Epithelial cell of proximal tubule (primary cell): ENCODE measurements at regions not wholly inside any gene's neighbourhood (a gene's known extent, or its start where the extent isn't known, plus 50 kb on each side); places are given as distances from the start of the nearest gene placed in this dataset.

Experiments used
- DNase-seq: peaks from one replicate; pipeline ENCODE4 v3.0.0-alpha.2; 2011; ENCODE audit warnings: low read depth
- H3K4me3 ChIP-seq: 2 replicates; pipeline ENCODE4 v1.5.1; 2011; ENCODE audit warnings: low read depth, mild to moderate bottlenecking, low read length
- TF ChIP-seq, protein P1 (sequence below): conservative IDR thresholded peaks from 2 replicates; pipeline ENCODE4 v1.5.1; 2012; ENCODE audit warnings: low read depth, mild to moderate bottlenecking, low read length

GRCh38 chr22:49380095-49380827 is 447.4 kb downstream of the BRD1 start:
- DNase-seq, result no peak
- TF ChIP-seq, protein P1, sequence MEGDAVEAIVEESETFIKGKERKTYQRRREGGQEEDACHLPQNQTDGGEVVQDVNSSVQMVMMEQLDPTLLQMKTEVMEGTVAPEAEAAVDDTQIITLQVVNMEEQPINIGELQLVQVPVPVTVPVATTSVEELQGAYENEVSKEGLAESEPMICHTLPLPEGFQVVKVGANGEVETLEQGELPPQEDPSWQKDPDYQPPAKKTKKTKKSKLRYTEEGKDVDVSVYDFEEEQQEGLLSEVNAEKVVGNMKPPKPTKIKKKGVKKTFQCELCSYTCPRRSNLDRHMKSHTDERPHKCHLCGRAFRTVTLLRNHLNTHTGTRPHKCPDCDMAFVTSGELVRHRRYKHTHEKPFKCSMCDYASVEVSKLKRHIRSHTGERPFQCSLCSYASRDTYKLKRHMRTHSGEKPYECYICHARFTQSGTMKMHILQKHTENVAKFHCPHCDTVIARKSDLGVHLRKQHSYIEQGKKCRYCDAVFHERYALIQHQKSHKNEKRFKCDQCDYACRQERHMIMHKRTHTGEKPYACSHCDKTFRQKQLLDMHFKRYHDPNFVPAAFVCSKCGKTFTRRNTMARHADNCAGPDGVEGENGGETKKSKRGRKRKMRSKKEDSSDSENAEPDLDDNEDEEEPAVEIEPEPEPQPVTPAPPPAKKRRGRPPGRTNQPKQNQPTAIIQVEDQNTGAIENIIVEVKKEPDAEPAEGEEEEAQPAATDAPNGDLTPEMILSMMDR, result no peak
- H3K4me3 ChIP-seq, result no peak overlapping the region

DNA sequence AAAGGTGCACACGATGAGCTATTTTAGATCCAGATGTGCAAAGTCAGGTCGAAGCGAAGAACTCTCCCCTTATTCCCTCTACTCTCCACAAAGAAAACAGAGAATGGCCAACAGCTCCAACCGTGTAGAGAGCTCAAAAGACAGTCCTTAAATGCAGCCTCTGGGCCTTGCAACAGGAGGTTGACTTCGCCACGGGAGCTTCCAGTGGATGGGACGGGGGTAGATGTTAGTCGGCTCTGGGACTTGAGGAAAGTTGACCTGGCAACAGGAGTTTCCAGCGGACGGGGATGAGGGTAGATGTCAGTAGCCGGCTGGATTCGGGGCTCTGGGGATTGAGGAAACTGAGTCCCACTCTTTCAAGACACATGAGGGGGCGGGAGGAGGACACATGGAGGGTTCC is 450.4 kb downstream of the BRD1 start:
- TF ChIP-seq, protein P1, result no peak
- no peak overlapping the region for H3K4me3 ChIP-seq
- DNase-seq, result no peak

DNA sequence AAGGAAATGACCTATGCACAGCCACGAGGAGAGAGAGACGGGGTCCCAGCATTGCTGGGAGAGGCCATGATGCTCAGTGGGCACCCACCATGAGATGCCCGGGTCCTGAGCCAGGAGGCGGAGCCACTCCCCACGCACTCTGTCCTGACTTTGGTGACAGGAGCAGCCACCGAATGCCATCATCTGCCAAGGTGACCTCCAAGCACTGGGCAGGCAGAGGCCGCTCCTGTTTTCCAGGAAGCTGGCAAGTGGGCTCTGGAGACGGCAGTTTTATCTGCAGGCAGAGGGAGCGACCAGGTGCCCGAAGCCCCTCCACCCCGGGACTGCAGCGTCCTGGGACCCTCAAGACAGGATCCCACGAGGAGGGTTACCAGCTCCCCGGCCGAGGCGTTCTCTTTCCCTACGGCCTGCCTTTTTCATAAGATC is 453.9 kb downstream of the BRD1 start:
- no peak for DNase-seq
- TF ChIP-seq, protein P1, result no peak
- no peak overlapping the region for H3K4me3 ChIP-seq

GRCh38 chr22:49373289-49373666 is 454.4 kb downstream of the BRD1 start:
- H3K4me3 ChIP-seq, result no peak overlapping the region
- TF ChIP-seq, protein P1, result no peak
- DNase-seq, result no peak

GRCh38 chr22:49372530-49373288 is 455.0 kb downstream of the BRD1 start:
- DNase-seq, result no peak
- TF ChIP-seq, protein P1, result no peak
- H3K4me3 ChIP-seq, result no peak overlapping the region

GRCh38 chr22:49372111-49372529 is 455.6 kb downstream of the BRD1 start:
- no peak for DNase-seq
- TF ChIP-seq, protein P1, result no peak
- H3K4me3 ChIP-seq, result no peak overlapping the region
